Hepatocyte (in vitro differentiated cells): ENCODE measurements at regions not wholly inside any gene's neighbourhood (a gene's known extent, or its start where the extent isn't known, plus 50 kb on each side); places are given as distances from the start of the nearest gene placed in this dataset.
A peak's percentile ranks its signal among the peaks of the same experiment; 100 is the strongest.
"Not testable (repeated sequence)": the region's sequence is repeated elsewhere in the genome, so short reads cannot be mapped to it uniquely, and the experiment has no call there.

ENCODE experiments used
- DNase-seq: peaks from one replicate; pipeline ENCODE4 v3.0.0-alpha.2; 2016; ENCODE audit warnings: low spot score
- H2AFZ ChIP-seq: fragments of 200-600 bp; sonication (generic); 2 replicates; pipeline ENCODE4 v1.6.0; 2016; ENCODE audit warnings: antibody characterized with exemption, mild to moderate bottlenecking
- H3K27ac ChIP-seq: fragments of 200-600 bp; sonication (generic); 2 replicates; pipeline ENCODE4 v1.5.1; 2016; ENCODE audit warnings: mild to moderate bottlenecking
- H3K27me3 ChIP-seq: fragments of 200-600 bp; sonication (generic); 2 replicates; pipeline ENCODE4 v1.6.1; 2016
- H3K36me3 ChIP-seq: fragments of 200-600 bp; sonication (generic); replicated peaks from 2 replicates; pipeline ENCODE4 v1.5.1; 2016; ENCODE audit warnings: low read depth; ENCODE audit not compliant: insufficient read depth
- H3K4me1 ChIP-seq: fragments of 200-600 bp; sonication (generic); 2 replicates; pipeline ENCODE4 v1.5.1; 2016; ENCODE audit warnings: mild to moderate bottlenecking, moderate library complexity; ENCODE audit not compliant: insufficient read depth
- H3K4me2 ChIP-seq: fragments of 200-600 bp; sonication (generic); 2 replicates; pipeline ENCODE4 v1.6.0; 2016
- H3K4me3 ChIP-seq: fragments of 200-600 bp; sonication (generic); 2 replicates; pipeline ENCODE4 v1.5.1; 2016; ENCODE audit warnings: mild to moderate bottlenecking
- H3K79me2 ChIP-seq: fragments of 200-600 bp; sonication (generic); 2 replicates; pipeline ENCODE4 v1.6.0; 2017; ENCODE audit warnings: mild to moderate bottlenecking
- H3K9me2 ChIP-seq: fragments of 200-600 bp; sonication (generic); replicated peaks from 2 replicates; pipeline ENCODE4 v1.6.0; 2017; ENCODE audit warnings: mild to moderate bottlenecking; ENCODE audit not compliant: insufficient read depth
- H3K9me3 ChIP-seq: fragments of 200-600 bp; sonication (generic); 2 replicates; pipeline ENCODE4 v1.5.1; 2016; ENCODE audit warnings: low read depth, mild to moderate bottlenecking
- H4K20me1 ChIP-seq: fragments of 200-600 bp; sonication (generic); 2 replicates; pipeline ENCODE4 v1.6.0; 2016; ENCODE audit warnings: mild to moderate bottlenecking; ENCODE audit not compliant: insufficient read depth, poor library complexity, severe bottlenecking
- EZH2 ChIP-seq: fragments of 200-600 bp; sonication (generic); IDR thresholded peaks from 2 replicates; pipeline ENCODE4 v1.6.1; 2016; ENCODE audit warnings: antibody characterized with exemption, mild to moderate bottlenecking, borderline replicate concordance
- EZH2phosphoT487 ChIP-seq: fragments of 200-600 bp; sonication (generic); IDR thresholded peaks from one replicate; pipeline ENCODE4 v1.6.1; 2018; ENCODE audit warnings: antibody characterized with exemption, mild to moderate bottlenecking, low read depth, moderate library complexity; ENCODE audit not compliant: unreplicated experiment, severe bottlenecking
- WGBS: methylation state at CpG from one replicate; pipeline ENCODE4 v1.1.6; 2016; ENCODE audit warnings: low lambda C conversion rate; ENCODE audit errors: missing lambda C conversion rate; 5-methylcytosine and 5-hydroxymethylcytosine counted together
- TF ChIP-seq, protein P1 (sequence below): fragments of 200-600 bp; sonication (generic); IDR thresholded peaks from 2 replicates; pipeline ENCODE4 v1.5.1; 2016; ENCODE audit warnings: antibody characterized with exemption, mild to moderate bottlenecking; ENCODE audit not compliant: poor library complexity

DNA sequence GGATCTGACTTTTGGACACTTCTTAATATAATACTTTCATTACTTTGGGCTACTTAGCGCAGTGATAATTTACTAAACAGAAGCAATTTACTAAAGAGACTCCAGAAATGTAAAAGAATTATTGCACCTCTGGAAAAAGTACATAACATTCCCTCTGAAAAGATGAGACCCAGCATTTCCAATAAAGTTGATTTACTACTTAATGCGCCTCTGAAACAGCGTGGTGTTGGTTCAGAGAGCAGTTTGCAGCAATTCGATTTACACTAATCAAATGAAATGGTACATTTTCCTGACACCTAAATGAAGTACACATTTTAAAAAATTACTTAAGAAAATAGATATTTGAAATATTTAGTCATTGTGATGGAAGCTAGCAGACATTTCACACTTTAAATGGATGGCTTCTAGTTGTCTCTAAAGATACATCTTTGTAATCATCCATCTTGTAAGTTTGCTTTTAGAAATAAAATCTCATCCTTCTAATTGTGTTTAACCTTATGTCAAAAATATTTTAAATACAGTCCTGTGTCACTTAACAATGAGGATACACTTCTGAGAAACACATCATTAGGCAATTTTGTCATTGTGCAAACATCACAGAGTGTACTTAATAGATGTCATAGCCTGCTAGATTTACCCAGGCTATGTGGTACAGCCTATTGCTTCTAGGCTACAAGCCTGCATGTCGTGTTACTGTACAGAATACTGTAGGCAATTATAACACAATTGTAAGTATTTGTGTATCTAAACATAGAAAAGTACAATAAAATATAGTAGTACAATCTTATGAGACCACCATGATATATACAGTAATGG lies 284.6 kb upstream of the UBE2E3 start:
- Histone ChIP-seq H3K27me3 (no peaks in the 10 kb centered on the region), H3K9me2 (no peaks in the 10 kb centered on the region), H3K4me2 (no peak overlapping the region), H3K9me3 (no peaks in the 10 kb centered on the region), H3K79me2 (no peaks in the 10 kb centered on the region), H3K4me1 (peaks cover 9% of the 10 kb centered on the region), H3K4me3 (no peak overlapping the region), H4K20me1 (no peaks in the 10 kb centered on the region), H3K27ac (no peak overlapping the region), H3K36me3 (no peaks in the 10 kb centered on the region), H2AFZ (no peak overlapping the region)
- no peak for DNase-seq
- TF ChIP-seq EZH2phosphoT487 (no peak), EZH2 (no peak)
- TF ChIP-seq, protein P1, sequence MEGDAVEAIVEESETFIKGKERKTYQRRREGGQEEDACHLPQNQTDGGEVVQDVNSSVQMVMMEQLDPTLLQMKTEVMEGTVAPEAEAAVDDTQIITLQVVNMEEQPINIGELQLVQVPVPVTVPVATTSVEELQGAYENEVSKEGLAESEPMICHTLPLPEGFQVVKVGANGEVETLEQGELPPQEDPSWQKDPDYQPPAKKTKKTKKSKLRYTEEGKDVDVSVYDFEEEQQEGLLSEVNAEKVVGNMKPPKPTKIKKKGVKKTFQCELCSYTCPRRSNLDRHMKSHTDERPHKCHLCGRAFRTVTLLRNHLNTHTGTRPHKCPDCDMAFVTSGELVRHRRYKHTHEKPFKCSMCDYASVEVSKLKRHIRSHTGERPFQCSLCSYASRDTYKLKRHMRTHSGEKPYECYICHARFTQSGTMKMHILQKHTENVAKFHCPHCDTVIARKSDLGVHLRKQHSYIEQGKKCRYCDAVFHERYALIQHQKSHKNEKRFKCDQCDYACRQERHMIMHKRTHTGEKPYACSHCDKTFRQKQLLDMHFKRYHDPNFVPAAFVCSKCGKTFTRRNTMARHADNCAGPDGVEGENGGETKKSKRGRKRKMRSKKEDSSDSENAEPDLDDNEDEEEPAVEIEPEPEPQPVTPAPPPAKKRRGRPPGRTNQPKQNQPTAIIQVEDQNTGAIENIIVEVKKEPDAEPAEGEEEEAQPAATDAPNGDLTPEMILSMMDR = no peak
- WGBS = 86% methylated on average over 5 of the region's 5 CpGs

DNA sequence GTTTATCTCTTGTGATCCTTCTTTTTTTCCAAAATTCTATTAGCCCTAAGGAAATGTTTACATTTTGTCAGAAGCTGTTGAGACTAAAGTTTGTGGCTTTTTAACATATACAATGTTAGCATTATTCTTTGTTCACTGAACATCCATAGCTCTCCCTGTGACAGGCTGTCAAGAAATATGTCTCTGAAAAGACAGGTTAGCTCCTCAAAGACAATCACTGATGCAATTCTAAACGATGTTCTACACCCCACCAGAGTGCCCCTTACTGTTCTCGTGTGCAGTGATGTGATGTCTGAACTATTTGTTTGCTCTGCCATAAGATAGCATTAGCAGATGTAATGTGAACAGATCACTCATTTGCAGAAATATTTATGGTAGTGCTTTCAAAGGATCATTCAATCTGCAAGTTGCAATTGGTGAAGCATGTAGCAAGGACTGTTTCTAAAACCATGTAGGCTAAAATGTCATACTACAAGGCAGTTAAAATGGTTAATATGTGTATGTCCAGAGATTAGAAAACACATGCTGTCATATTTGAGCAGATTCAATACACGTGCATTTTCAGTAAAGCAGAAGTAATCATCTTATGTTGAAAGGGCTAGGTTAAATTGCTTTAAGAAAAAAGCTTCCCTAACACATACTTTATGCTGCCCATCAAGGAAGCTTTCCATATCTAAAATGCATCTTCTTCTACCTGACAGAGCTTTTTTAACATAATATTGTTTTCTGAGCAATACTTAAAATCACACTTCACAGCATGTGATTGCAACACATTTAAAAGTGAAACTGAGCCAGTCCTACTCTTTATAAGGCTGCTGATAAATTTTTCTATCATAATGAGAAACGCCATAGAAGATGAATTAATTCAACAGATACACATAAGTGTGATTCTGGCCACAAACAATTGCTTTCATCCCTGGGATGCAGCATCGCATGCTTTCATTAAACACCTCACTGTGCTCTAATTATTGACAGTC lies 285.7 kb upstream of the UBE2E3 start:
- H4K20me1 ChIP-seq = no peaks in the 10 kb centered on the region
- no peaks in the 10 kb centered on the region for H3K9me2 ChIP-seq
- no peak overlapping the region for H3K27ac ChIP-seq
- no peaks in the 10 kb centered on the region for H3K9me3 ChIP-seq
- no peak overlapping the region for H2AFZ ChIP-seq
- no peak overlapping the region for H3K4me3 ChIP-seq
- DNase-seq = no peak
- H3K4me2 ChIP-seq = peak overlapping the region; percentile 12
- no peaks in the 10 kb centered on the region for H3K27me3 ChIP-seq
- H3K36me3 ChIP-seq = no peaks in the 10 kb centered on the region
- 57% methylated on average over 5 of the region's 5 CpGs for WGBS
- TF ChIP-seq EZH2 = no peak
- TF ChIP-seq, protein P1 = no peak
- no peaks in the 10 kb centered on the region for H3K79me2 ChIP-seq
- H3K4me1 ChIP-seq = peaks cover 9% of the 10 kb centered on the region

DNA sequence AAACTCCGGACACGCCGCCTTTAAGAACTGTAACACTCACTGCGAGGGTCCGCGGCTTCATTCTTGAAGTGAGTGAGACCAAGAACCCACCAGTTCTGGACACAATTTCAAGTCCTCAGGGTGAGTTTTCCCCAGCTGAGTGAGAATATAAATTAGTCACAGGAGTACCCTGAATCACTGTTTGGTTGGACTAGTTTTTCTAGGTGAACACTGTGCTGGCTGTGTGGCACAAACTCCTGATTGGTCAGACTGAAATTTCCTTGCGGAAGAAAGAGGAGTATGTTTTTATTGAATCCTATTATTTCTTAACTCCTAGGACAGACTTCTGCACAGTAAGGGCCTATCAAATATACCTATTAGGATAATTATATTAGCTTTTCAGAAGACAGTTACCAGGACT lies 288.1 kb upstream of the UBE2E3 start:
- Histone ChIP-seq H3K9me3 (no peaks in the 10 kb centered on the region), H3K27ac (no peak overlapping the region), H3K9me2 (no peaks in the 10 kb centered on the region), H3K79me2 (no peaks in the 10 kb centered on the region), H3K4me3 (no peak overlapping the region), H3K4me2 (no peak overlapping the region), H3K4me1 (peaks cover 9% of the 10 kb centered on the region), H2AFZ (no peak overlapping the region), H3K27me3 (no peaks in the 10 kb centered on the region), H4K20me1 (no peaks in the 10 kb centered on the region), H3K36me3 (no peaks in the 10 kb centered on the region)
- DNase-seq = no peak
- WGBS = 92% methylated on average over 7 of the region's 7 CpGs
- no peak for TF ChIP-seq EZH2phosphoT487
- TF ChIP-seq, protein P1 = no peak
- TF ChIP-seq EZH2 = no peak

DNA sequence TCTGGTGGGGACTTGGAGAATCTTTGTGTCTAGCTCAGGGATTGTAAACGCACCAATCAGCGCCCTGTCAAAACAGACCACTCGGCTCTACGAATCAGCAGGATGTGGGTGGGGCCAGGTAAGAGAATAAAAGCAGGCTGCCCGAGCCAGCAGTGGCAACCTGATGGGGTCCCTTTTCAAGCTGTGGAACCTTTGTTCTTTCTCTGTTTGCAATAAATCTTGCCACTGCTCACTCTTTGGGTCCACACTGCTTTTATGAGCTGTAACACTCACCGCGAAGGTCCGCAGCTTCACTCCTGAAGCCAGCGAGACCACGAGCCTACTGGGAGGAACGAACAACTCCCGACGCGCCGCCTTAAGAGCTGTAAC lies 288.6 kb upstream of the UBE2E3 start:
- not testable (repeated sequence) for H2AFZ ChIP-seq, H3K36me3 ChIP-seq, H3K4me1 ChIP-seq, H3K4me3 ChIP-seq, H4K20me1 ChIP-seq, H3K79me2 ChIP-seq, H3K27me3 ChIP-seq, H3K9me2 ChIP-seq, DNase-seq, H3K4me2 ChIP-seq, H3K9me3 ChIP-seq, H3K27ac ChIP-seq
- 88% methylated on average over 15 of the region's 15 CpGs for WGBS

DNA sequence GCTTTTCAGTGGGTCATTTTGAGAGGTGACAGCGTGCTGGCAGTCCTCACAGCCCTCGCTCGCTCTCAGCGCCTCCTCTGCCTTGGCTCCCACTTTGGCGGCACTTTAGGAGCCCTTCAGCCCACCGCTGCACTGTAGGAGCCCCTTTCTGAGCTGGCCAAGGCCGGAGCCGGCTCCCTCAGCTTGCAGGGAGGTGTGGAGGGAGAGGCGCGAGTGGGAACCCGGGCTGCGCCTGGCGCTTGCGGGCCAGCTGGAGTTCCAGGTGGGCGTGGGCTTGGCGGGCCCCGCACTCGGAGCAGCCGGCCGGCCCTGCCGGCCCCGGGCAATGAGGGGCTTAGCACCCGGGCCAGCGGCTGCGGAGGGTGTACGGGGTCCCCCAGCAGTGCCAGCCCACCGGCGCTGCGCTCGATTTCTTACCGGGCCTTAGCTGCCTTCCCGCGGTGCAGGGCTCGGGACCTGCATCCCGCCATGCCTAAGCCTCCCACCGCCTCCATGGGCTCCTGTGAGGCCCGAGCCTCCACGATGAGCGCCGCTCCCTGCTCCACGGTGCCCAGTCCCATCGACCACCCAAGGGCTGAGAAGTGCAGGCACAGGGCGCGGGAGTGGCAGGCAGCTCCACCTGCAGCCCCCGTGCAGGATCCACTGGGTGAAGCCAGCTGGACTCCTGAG lies 289.1 kb upstream of the UBE2E3 start:
- H3K4me1 ChIP-seq, H4K20me1 ChIP-seq, H3K9me3 ChIP-seq, H3K27me3 ChIP-seq, H3K9me2 ChIP-seq, H3K79me2 ChIP-seq, H3K4me3 ChIP-seq, H3K36me3 ChIP-seq, H3K27ac ChIP-seq, H3K4me2 ChIP-seq, DNase-seq, H2AFZ ChIP-seq: not testable (repeated sequence)
- WGBS = 99% methylated on average over 44 of the region's 45 CpGs
